ENCODE measurements at regions not wholly inside any gene's neighbourhood (a gene's known extent, or its start where the extent isn't known, plus 50 kb on each side); places are given as distances from the start of the nearest gene placed in this dataset.
A peak's percentile ranks its signal among the peaks of the same experiment; 100 is the strongest.
"Not testable (repeated sequence)": the region's sequence is repeated elsewhere in the genome, so short reads cannot be mapped to it uniquely, and the experiment has no call there.

DNA sequence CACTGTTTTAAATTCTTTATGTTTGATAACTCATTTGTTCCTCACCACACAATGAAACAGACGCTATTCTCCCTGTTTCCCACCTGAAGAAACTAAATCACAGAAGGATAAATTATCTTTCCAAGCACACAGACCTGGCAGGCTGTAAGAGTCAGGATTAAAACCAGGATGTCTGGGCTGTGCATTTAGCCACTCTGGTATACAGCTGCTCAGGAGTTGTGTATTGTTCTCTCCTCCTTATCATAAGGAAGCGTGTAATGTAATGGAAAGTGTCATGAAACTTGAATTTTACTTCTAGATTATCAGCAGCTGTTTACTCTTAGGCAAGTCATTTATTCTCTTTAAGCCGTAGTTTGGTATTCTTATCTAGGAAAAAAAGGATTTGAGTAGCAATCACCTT is 154.8 kb upstream of the LRIG3 start:
- no peak overlapping the region for H3K4me3 ChIP-seq
- peak overlapping the region in 5 of 21 experiments; percentile 1 to 51 (median 47) for H3K27ac ChIP-seq

DNA sequence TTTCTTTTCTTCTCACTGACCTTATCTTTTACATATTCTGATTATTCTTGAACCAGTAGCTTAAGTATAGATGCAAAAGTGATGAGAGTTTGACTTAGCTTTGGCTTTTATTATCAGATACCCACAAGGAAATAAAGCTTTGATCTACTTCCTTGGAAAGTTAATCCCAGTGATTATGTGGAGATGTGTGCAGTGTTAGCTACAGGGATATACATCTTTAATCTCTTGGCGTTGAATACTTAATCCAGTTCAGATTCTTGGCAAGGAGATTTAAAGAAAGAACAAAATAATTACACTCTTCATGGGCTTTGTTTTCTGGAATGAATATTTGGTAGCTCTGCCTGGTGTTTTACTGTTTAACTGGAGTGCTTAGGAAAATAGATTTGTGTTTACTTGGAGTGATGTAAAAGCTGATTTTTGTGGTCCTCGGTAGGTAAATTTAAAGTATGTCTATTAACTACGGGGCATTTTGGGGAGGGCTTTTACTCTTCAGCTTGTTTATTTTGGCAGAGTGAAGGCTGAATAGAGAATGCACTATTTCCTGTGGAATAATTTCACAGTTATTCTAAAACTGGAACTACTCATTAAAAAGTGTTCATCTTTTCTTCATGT is 150.1 kb upstream of the LRIG3 start:
- Histone ChIP-seq H3K4me3 (no peak overlapping the region), H3K27ac (peak overlapping the region in 1 of 21 experiments; percentile 15)

- Histone ChIP-seq H3K4me3 (no peak overlapping the region), H3K27ac (no peak overlapping the region)
Observed at GRCh38 chr12:59069516-59069915, 149.2 kb upstream of the LRIG3 start.

- H3K27ac ChIP-seq: no peak overlapping the region
- H3K4me3 ChIP-seq: no peak overlapping the region
Observed at GRCh38 chr12:59068436-59068835, 148.1 kb upstream of the LRIG3 start.

DNA sequence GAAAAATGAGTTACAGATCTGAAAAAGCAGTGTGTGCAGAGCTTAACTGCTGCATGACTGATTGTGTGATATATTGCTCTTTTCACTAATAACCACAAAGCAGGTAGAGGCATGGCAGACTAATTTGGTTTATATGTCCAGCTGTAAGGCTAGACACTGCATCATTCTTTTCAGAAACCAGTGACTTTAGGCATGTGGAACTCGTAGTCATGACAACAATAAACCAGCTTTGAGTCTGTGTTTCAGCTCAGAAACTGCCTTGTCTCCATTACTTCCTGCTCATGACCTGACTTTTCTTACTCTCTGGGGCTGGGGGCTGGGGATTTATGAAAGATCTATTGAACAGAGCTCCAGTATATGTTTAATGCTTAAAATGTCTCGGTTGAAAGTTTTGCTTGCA is 146.8 kb upstream of the LRIG3 start:
- Histone ChIP-seq H3K27ac (peak overlapping the region in 1 of 21 experiments; percentile 16), H3K4me3 (no peak overlapping the region)

GRCh38 chr12:59066445-59066844 is 146.1 kb upstream of the LRIG3 start:
- Histone ChIP-seq H3K4me3 (no peak overlapping the region), H3K27ac (no peak overlapping the region)

- Histone ChIP-seq H3K4me3 (no peak overlapping the region), H3K27ac (peak overlapping the region in 1 of 21 experiments; percentile 4)
Observed at GRCh38 chr12:59059088-59059935, 139.0 kb upstream of the LRIG3 start.

GRCh38 chr12:59056966-59057365 is 136.7 kb upstream of the LRIG3 start:
- H3K27ac ChIP-seq: no peak overlapping the region
- H3K4me3 ChIP-seq: no peak overlapping the region

- no peak overlapping the region for H3K4me3 ChIP-seq
- peak overlapping the region in 8 of 21 experiments; percentile 4 to 80 (median 35) for H3K27ac ChIP-seq
Observed at GRCh38 chr12:59055204-59055860, 135.0 kb upstream of the LRIG3 start.

DNA sequence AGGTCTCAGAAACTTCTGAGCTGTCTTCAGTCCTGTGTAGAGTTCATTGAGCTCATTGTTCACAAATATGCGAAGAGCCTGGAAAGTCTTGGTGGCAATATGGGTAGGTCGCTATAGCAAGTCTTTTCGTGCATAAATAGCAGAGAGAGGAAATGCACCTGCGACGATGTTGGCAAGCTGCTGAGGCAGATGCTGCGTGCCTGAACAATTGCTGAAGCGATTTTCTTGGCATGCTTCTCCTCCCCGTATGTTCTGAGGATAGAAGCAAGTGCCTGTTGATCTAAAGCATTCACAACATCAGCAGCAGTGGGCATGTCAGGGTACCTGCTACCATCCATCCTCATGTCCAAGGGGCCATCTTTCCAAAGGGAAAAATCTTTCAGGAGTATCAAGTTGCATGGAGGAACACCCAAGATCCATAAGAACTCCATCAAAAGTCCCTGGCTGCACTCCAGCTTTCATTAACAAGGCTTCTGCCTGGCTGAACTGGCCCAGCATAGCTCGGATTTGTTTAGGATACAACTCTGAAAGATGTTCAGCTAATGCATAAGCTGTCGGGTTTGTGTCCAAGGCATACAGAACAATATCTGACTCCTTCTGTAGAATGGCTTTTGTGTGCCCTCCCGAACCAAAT is 133.1 kb upstream of the LRIG3 start:
- not testable (repeated sequence) for H3K4me3 ChIP-seq

DNA sequence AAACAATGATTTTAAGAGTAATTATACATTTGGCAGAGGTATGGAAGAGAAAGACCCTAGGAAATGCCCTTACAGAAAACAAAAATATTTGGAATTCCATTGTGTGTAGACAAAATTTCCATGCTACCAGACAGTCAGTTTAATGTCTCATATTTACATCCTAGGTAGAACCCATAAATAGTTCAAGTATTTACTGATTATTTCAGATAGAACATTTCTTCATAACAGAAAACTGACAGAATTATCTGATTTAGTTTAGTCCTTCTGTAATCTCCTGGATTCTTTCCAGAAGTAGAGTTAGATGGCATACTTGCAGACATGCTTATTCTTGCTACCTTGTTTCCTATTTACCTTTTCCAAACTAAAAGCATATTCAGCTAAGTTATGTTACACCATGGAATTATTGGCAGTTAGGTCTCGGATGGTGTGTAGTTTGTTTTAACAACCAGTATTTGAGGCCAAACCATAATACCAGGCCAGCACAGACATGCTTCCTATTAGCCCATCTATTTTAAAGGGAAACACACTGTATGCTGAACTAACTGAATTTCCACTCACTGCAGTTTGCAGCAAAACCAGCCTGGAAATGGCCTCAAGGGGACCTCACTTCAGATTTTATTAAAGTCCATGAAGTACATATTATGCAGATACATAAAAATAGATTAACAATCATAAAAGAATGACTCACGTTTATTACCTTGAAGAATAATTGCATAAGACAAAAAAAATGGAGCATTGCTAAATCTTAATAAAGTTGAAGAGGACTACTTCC is 126.6 kb upstream of the LRIG3 start:
- H3K4me3 ChIP-seq: no peak overlapping the region

More for the DNA sequence above, 133.1 kb upstream of the LRIG3 start:
- peak overlapping the region in 5 of 21 experiments; percentile 16 to 80 (median 34) for H3K27ac ChIP-seq

DNA sequence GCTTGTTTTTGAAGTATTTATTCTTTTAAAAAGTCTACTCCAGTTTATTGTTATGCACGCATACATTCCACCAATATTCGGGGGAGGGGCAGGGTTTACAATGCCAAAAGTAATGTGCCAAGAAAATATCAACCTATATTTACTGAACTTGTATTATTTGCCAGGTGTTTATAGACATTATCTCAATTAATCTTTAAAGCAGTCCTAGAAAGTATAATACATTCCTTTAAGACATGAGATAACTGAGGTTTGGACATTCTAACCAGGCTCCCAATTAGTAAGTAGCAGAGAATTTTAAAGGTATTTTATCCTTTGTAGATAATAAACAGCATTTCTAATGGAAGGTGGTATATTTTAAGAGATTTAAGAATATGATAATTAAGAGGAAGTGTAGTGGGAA is 124.5 kb upstream of the LRIG3 start:
- peak overlapping the region in 1 of 21 experiments; percentile 83 for H3K27ac ChIP-seq
- H3K4me3 ChIP-seq: no peak overlapping the region

More for the DNA sequence above, 126.6 kb upstream of the LRIG3 start:
- peak overlapping the region in 1 of 21 experiments; percentile 83 for H3K27ac ChIP-seq

GRCh38 chr12:59041241-59042121 is 121.2 kb upstream of the LRIG3 start:
- Histone ChIP-seq H3K4me3 (no peak overlapping the region), H3K27ac (peak overlapping the region in 19 of 21 experiments; percentile 1 to 88 (median 59))

GRCh38 chr12:59040656-59041055 is 120.4 kb upstream of the LRIG3 start:
- Histone ChIP-seq H3K27ac (peak overlapping the region in 17 of 21 experiments; percentile 31 to 88 (median 69)), H3K4me3 (no peak overlapping the region)

DNA sequence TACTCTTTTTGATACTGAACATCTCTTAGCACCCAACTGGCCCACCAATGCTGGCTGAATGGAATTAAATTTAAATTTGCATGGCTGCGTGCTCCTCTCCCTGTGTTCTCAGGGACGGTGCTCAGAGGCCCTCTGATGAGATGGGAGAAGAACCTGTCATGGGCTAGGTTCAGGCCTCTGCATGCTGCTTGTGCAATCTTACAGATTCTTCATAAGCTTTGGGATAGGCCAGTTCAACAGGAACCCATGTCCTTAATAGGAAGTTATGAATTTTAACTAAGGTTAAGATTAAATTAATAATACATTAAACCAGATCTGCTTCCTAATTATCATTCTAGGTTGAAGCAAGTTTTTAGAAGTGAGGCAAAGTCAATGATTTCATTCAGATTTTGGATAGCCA is 119.7 kb upstream of the LRIG3 start:
- no peak overlapping the region for H3K4me3 ChIP-seq
- peak overlapping the region in 18 of 21 experiments; percentile 4 to 88 (median 66) for H3K27ac ChIP-seq

- peak overlapping the region in 3 of 21 experiments; percentile 69 to 88 (median 82) for H3K27ac ChIP-seq
- H3K4me3 ChIP-seq: no peak overlapping the region
Observed at GRCh38 chr12:59039005-59039404, 118.7 kb upstream of the LRIG3 start.

DNA sequence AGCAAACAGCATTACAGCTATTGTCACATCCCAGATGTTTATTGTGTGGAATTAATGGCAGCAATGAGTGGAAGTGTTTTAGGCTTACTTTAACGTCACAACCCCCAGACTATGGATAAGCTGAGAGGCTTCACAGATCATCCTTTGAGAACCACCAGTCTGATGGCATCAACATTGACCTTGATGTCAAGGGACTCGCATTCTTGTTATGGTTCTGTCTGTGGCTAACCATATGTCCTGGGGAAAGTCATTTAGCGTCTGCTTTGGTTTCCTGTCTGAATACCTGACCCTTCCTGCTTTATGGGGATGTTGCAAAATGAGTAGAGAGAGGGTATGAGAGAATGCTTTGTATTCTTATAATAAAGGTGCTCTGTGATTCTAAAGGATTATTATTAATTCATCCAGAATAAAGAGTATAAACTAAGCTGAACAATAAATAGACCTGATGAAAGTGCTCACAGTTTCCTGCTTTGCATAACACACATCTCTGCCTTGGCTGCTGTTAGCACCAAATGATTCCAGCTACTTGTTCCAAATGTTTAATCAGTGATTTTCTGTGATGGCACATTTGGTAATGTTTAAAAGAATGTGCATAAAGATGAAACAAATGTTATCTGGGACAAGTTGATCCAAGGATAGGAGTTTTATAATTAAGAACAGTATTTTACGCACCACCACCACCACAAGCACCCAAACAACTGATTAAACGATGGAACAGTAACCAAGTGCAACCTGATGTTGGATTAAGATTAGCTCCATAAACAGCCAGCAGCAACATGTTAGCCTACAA is 116.9 kb upstream of the LRIG3 start:
- Histone ChIP-seq H3K4me3 (no peak overlapping the region), H3K27ac (peak overlapping the region in 16 of 21 experiments; percentile 1 to 76 (median 50))
